Ovary (tissue), 7 donors: ENCODE measurements at regions not wholly inside any gene's neighbourhood (a gene's known extent, or its start where the extent isn't known, plus 50 kb on each side); places are given as distances from the start of the nearest gene placed in this dataset.
A peak's percentile ranks its signal among the peaks of the same experiment; 100 is the strongest.

Experiments
- DNase-seq, 5 donors: peaks; one replicate each; pipeline ENCODE4 v3.0.0-alpha.2; 2019 to 2020
- H3K27ac ChIP-seq, 2 donors: fragments of 200-600 bp; one replicate each; pipeline versions ENCODE4 v1.5.1 to v1.8.0; 2019 to 2022
- H3K27me3 ChIP-seq: fragments of 200-600 bp; one replicate; pipeline ENCODE4 v1.8.0; 2022
- H3K36me3 ChIP-seq: fragments of 200-600 bp; sonication (generic); one replicate; pipeline ENCODE4 v1.5.1; 2019
- H3K4me1 ChIP-seq: one replicate; pipeline ENCODE4 v1.8.1; 2013; ENCODE audit warnings: mild to moderate bottlenecking, moderate library complexity; ENCODE audit not compliant: insufficient read depth
- H3K4me3 ChIP-seq: fragments of 200-600 bp; sonication (generic); one replicate; pipeline ENCODE4 v1.5.1; 2017
- H3K9me3 ChIP-seq, 2 donors: fragments of 200-600 bp in 1 of 2; sonication (generic) in 1 of 2; one replicate each; pipeline versions ENCODE4 v1.5.1 to v1.8.1; 2013 to 2019; ENCODE audit warnings: mild to moderate bottlenecking in 1 of 2, moderate library complexity in 1 of 2
- EP300 ChIP-seq: sonication (generic); formaldehyde crosslinking; IDR thresholded peaks from one replicate; pipeline ENCODE4 v1.6.1; 2017; ENCODE audit warnings: antibody characterized with exemption
- POLR2A ChIP-seq: fragments of 450-650 bp; IDR thresholded peaks from one replicate; pipeline ENCODE4 v1.6.1; 2017; ENCODE audit warnings: antibody characterized with exemption, mild to moderate bottlenecking, moderate library complexity
- WGBS, 3 donors: extraction: QIAGEN DNeasy Blood & Tissue Kit in 1 of 3; methylation state at CpG; one replicate each; pipeline versions ENCODE4 v1.1.5 to v1.1.7; 2013 to 2017; 5-methylcytosine and 5-hydroxymethylcytosine counted together
- intact Hi-C, 4 donors: fragments of 100-400 bp; cut with DNase I; formaldehyde crosslinking; loops; one replicate each; pipeline versions ENCODE4 v1.11.0 to v1.15.1; 2022 to 2023
- TF ChIP-seq, protein P1 (sequence below), 3 donors: fragments of 450-650 bp in 2 of 3; fragments of 200-600 bp in 1 of 3; IDR thresholded peaks; one replicate each; pipeline versions ENCODE4 v1.5.1 to v1.8.0; 2016 to 2022; ENCODE audit warnings: antibody characterized with exemption in 3 of 3, mild to moderate bottlenecking in 1 of 3
- donor health status: DM: no; HTN: no; CAD: no; lungs with moderate emphysema.
- donor health status: DM: no; HTN: no; CAD: no.
- donor health status: Bipolar disorder and iron deficiency.
- donor health status: DM: no; HTN: no; CAD: no.
- donor health status: DM: yes; HTN: yes; CAD: no.

DNA sequence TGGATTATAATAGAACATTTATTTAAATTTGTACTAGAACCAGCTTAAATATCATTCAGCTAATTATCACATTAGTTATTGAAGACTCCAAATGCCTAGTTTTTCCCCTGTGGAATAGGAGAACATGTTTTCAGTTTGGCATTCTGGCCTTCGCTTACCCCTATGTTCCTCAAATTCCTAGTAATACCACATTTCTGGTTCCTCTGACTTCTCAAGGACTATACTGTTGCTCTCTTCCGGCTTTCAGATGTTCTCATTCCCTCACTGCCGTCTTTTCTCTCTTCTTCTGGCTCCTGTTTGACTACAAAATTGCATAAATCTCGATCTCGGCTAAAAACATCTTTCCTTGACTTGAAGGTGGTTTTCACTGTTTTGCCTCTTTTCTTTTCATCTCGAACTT lies 71.8 kb upstream of the KHDRBS2 start:
- Histone ChIP-seq H3K9me3 (no peaks in the 10 kb centered on the region), H3K4me3 (no peak overlapping the region), H3K36me3 (no peaks in the 10 kb centered on the region), H3K4me1 (no peaks in the 10 kb centered on the region), H3K27ac (no peak overlapping the region), H3K27me3 (no peaks in the 10 kb centered on the region)
- intact Hi-C loops: no loop called here
- no peak for DNase-seq
- whole genome bisulfite sequencing, 3 donors: 72 to 84% (median 72%) methylated on average over 6 of the region's 6 CpGs
- TF ChIP-seq, protein P1, sequence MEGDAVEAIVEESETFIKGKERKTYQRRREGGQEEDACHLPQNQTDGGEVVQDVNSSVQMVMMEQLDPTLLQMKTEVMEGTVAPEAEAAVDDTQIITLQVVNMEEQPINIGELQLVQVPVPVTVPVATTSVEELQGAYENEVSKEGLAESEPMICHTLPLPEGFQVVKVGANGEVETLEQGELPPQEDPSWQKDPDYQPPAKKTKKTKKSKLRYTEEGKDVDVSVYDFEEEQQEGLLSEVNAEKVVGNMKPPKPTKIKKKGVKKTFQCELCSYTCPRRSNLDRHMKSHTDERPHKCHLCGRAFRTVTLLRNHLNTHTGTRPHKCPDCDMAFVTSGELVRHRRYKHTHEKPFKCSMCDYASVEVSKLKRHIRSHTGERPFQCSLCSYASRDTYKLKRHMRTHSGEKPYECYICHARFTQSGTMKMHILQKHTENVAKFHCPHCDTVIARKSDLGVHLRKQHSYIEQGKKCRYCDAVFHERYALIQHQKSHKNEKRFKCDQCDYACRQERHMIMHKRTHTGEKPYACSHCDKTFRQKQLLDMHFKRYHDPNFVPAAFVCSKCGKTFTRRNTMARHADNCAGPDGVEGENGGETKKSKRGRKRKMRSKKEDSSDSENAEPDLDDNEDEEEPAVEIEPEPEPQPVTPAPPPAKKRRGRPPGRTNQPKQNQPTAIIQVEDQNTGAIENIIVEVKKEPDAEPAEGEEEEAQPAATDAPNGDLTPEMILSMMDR (IDR thresholded peaks at IDR 0.05): no peak
- TF ChIP-seq EP300: no peak
- TF ChIP-seq POLR2A: no peak

DNA sequence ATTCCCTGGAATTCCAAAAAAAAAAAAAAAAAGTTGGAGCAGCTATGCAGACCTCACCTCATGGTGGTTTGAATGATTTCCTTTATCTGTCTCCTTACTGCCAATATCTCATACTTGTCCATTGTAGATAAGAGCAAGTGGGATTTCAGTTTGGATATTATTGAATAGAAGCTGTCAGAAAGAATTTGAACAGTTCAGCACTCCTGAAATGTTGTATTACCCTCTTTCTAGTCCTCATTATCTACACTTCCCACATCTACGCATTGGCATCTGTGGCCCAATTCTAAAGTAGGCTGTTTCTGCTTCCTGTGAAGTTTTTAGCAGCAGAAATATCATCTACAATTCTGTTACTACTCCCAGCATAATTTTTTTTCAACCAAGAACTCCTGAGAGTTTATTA lies 68.2 kb upstream of the KHDRBS2 start:
- intact Hi-C loops: no loop called here
- H3K36me3 ChIP-seq: no peaks in the 10 kb centered on the region
- TF ChIP-seq EP300: no peak
- TF ChIP-seq POLR2A: no peak
- TF ChIP-seq, protein P1 (IDR thresholded peaks at IDR 0.05): no peak
- WGBS, 3 donors: 64 to 79% (median 77%) methylated on average over 1 of the region's 1 CpG
- no peak overlapping the region for H3K4me3 ChIP-seq
- DNase-seq: no peak
- H3K27ac ChIP-seq: no peak overlapping the region
- H3K27me3 ChIP-seq: no peaks in the 10 kb centered on the region
- H3K4me1 ChIP-seq: no peaks in the 10 kb centered on the region
- no peaks in the 10 kb centered on the region for H3K9me3 ChIP-seq

DNA sequence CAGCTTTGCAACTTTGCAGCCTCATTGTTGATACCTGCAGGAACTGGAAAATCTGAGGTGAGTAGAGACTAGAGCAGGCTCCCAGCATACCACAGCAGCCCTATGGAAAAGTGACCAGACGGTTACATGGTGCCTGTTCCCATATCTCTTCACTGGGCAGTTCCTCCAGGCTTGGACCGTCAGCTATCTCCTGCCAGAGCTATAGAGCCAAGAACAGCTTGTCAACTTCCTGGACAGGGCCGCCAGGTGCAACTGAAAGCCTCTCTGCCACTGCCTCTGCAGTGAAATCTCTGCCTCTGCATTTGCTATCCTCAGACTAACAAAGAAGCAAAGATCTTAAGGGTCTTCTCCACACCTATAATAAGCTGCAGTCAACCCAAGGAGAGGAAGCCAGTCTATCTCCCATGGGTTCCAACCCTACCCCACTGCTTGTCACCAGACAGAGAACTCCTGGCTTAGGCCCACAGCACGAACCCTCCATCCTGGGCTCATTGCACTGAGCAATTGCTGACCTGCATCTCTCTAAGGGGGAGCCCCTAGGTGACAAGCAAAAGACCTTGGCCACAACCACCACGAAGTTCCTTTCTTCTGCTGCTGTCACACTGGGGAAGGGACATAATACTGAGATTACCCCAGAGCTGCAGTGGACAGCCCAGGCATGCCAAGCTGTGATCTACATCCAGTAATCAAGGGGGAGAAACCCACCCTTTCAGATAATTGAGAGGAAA lies 60.1 kb upstream of the KHDRBS2 start:
- TF ChIP-seq POLR2A: no peak
- no peak for TF ChIP-seq EP300
- TF ChIP-seq, protein P1 (IDR thresholded peaks at IDR 0.05): no peak
- no peaks in the 10 kb centered on the region for H3K27me3 ChIP-seq
- H3K9me3 ChIP-seq: no peaks in the 10 kb centered on the region
- 56 to 73% (median 59%) methylated on average over 5 of the region's 5 CpGs for WGBS, 3 donors
- intact Hi-C loops: no loop called here
- H3K36me3 ChIP-seq: no peaks in the 10 kb centered on the region
- no peak overlapping the region for H3K27ac ChIP-seq
- H3K4me1 ChIP-seq: no peaks in the 10 kb centered on the region
- no peak overlapping the region for H3K4me3 ChIP-seq
- DNase-seq: peak in 1 of 5 donors; percentile 3

DNA sequence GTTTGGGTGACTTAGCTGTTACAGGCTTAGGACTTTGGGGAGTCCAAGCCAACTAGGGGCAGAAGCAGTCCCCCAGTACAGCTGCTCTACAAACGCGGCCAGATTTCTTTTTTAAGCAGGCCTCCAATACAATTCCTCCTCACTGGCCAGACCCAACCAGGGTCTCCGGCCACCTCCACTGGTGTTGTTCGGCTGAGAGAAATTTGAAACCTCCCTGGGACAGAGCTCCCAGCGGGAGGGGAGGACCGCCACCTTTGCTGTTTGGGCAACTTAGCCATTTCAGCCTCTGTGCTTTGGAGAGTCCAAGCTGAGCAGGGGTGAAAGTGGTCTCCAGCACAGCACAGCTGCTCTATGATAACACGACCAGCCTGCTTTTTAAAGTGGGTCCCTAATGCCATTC lies 59.4 kb upstream of the KHDRBS2 start:
- no peak overlapping the region for H3K27ac ChIP-seq
- H3K9me3 ChIP-seq: no peaks in the 10 kb centered on the region
- WGBS, 3 donors: 79 to 85% (median 81%) methylated on average over 7 of the region's 7 CpGs
- intact Hi-C loops: no loop called here
- peak in 1 of 5 donors; percentile 3 for DNase-seq
- no peak overlapping the region for H3K4me3 ChIP-seq
- H3K27me3 ChIP-seq: no peaks in the 10 kb centered on the region
- TF ChIP-seq, protein P1 (IDR thresholded peaks at IDR 0.05): no peak
- TF ChIP-seq POLR2A (no peak), EP300 (no peak)
- H3K36me3 ChIP-seq: no peaks in the 10 kb centered on the region
- no peaks in the 10 kb centered on the region for H3K4me1 ChIP-seq
